OCI-LY7 (cell line): ENCODE measurements at regions not wholly inside any gene's neighbourhood (a gene's known extent, or its start where the extent isn't known, plus 50 kb on each side); places are given as distances from the start of the nearest gene placed in this dataset.

ENCODE experiments used
- EZH2phosphoT487 ChIP-seq: fragments of 200-600 bp; sonication (generic); IDR thresholded peaks from 2 replicates; pipeline ENCODE4 v1.6.1; 2018; ENCODE audit warnings: low read depth, borderline replicate concordance, mild to moderate bottlenecking, mixed run types, antibody characterized with exemption, low read length, moderate library complexity, mixed read lengths
- TF ChIP-seq, protein P1 (sequence below): fragments of 200-600 bp; sonication (generic); conservative IDR thresholded peaks from 2 replicates; pipeline ENCODE4 v1.5.1; 2014; ENCODE audit warnings: mild to moderate bottlenecking, antibody characterized with exemption, low read length, moderate library complexity, mixed read lengths

DNA sequence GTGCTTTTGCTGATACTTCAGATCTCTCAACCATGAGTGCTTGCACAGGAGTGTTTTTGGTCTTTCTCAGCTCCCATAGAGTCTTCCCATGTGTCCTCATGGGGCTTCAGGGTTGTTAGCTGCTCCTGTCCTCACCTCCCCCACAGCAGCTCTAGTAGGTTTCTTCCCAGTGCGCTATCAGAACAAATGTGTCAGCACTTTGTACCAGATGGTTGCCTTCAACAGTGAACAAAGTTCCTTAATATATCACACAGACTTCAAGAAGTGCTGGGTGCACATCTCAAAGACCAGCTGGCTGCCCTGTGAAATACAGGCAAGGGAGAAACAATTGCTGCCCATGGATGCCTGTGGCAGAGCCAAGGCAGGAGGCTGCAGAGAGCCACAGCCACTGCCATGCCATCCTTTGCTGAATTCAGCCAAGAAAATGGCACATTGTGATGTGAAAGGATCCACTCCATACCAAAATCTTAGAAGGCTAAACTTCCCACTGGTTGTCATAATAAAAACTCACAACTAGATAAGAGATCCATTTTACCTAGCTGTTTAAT, 471.3 kb downstream of the C6orf118 start:
- TF ChIP-seq, protein P1, sequence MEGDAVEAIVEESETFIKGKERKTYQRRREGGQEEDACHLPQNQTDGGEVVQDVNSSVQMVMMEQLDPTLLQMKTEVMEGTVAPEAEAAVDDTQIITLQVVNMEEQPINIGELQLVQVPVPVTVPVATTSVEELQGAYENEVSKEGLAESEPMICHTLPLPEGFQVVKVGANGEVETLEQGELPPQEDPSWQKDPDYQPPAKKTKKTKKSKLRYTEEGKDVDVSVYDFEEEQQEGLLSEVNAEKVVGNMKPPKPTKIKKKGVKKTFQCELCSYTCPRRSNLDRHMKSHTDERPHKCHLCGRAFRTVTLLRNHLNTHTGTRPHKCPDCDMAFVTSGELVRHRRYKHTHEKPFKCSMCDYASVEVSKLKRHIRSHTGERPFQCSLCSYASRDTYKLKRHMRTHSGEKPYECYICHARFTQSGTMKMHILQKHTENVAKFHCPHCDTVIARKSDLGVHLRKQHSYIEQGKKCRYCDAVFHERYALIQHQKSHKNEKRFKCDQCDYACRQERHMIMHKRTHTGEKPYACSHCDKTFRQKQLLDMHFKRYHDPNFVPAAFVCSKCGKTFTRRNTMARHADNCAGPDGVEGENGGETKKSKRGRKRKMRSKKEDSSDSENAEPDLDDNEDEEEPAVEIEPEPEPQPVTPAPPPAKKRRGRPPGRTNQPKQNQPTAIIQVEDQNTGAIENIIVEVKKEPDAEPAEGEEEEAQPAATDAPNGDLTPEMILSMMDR, result no peak
- TF ChIP-seq EZH2phosphoT487, result no peak
